Suppressor macrophage treated with lipopolysaccharide for 4 hours (primary cell): ENCODE measurements at regions not wholly inside any gene's neighbourhood (a gene's known extent, or its start where the extent isn't known, plus 50 kb on each side); places are given as distances from the start of the nearest gene placed in this dataset.

Source experiments
- DNase-seq: peaks from one replicate; pipeline ENCODE4 v3.0.0-alpha.2; 2020

DNA sequence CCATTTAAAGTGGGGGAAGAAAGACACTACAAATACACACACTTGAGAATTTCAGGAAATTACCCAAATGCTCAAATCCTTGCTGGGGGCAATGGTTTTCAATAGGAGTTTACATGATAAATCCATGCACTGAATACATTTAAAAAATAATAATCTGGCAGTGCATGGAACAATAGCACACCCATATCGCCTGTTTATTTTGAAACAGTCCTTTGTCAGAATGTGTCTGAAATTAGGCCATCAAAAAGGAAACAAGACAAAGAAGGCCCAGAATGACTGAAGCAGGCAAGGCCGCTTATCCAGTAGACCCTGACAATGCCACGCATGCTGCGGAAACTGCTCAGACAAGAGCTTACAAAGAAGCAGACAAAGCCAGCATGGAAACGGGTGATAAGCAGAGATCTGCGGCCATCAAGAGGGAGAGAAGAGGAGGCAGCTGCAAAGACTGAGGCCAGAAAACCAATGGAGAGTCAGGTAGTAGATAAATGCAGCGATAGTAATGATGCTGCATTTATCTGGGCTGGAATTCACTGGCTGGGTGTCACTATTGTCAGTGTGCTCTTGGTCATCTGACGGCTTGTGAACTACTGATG, 211.9 kb upstream of the CNR1 start:
- DNase-seq: no peak

DNA sequence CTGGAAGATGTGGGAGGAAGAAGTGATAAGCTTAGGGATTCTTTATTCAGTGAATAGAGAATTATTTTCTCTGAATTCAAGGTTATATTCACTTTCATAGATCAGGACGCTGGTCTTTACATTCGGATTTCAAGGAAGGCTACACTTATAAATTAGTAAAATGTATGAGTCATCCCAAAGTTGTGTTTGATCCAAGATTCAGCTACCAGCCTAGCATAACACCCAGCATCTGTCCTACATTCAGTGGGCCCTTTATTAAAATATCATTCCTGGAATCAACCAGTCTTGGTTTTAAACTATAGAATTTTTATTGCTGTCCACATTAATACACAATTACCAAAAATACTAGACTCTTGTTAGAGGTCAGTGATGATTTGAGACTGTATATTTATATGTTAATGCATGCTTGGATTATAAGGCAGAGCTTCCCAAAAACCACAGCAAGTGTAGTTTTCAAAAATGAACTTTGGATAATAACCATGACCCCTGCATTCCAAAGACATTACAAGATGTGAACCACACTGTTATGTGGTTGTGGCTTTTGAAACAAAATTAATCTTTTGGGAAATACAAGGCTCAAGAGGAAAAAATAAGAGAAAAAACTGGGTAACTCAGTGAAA, 210.7 kb upstream of the CNR1 start:
- no peak for DNase-seq

DNA sequence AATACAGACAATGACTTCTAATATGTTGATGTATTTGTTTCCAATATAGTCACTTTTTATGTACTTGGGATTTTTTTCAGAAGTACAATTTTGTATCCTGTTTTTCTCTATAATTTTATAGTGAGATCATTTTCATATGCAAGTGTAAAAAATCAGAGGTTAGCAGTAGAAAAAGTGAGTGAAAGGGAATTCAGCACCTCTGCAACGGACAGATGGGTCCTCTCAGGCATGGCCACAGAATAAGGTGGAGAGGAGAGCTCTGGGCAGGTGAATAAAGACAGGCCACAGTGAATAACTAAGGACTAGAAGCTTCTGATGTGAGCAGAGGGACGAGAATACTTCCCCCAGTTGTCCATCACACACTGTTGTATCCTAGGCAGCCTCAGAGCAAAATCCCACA, 210.1 kb upstream of the CNR1 start:
- no peak for DNase-seq

DNA sequence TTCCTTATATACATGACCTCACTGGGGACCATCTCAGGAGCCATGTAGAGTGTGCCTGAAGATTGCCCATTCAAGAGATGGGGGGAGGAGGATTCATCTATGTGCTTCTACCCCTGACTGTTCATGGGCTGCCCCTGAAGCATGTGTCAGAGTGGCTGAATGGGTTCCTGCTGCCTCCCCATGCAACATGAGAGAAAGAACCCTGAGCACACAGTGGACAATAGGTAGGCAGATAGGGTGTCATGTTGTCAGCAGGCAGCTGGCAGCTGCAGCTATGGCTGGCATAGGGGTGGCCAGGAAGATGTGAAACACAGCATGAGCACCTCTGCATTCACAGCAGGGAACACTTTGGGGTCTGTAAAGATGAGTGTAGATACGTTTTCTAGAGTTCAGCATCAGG, 208.4 kb upstream of the CNR1 start:
- DNase-seq: no peak

DNA sequence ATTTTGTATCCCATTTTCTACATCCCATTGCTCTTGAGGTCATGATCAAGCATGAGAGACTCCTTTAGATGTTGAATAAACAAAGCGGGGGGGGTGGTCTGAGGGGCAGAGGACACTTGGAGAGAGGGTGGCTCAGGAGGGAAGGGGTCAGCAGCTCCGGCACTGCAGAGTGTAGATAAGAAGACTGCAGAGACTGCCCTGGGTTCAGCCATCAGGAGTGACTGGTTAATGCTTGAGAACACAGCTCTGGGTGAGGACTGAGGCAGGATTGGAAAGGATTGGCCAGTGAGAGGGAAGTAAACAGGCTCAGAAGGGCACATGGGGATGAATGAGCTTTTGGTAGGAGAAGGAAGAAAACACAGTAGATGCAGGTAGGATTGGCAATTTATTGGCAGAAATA, 205.3 kb upstream of the CNR1 start:
- DNase-seq: no peak

DNA sequence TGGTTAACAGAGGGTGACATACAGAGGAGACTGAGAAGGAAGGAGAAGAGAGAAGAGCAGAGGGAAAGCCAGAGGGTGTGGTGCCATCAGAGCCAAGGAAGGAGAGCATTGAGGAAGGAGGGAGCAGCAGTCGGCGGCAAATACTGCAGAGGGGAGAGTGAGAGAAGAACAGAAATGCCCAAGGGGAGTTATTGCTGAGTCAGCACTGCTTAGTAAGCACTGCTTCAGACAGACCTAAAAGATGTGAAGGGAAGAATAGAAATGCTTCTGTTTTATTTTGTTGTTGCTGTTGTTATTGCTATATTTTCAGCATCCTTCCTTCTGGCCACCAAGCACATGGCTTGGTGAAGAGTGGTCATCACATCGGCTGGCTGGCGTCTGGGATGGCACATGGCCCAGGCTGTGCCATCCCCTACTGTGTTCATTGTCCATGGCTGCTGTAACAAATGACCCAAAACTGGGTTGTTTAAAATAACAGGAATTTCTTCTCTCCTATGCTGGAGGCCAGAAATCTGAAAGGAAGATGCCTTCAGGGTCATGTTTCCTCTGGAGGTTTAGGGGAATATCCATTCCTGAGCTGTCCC, 204.1 kb upstream of the CNR1 start:
- DNase-seq: no peak

DNA sequence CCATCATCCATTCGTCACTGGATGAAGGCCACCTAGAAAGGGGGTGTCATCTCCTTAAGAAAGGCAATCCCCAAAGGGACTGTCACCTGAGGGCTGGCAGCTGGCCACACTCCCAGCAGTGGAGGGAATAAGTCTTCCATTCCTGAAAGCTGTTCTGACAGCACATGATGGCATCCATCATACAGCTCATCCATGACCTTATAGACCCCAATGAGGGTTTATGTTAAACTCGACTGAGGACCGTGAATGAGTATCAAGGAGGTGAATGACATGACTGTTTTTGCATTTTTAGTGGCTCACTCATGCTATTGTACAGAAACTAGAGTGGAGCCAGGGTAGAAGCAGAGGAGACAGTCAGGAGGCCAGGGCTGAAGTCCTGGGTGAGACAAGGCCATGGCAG, 203.1 kb upstream of the CNR1 start:
- DNase-seq: no peak

DNA sequence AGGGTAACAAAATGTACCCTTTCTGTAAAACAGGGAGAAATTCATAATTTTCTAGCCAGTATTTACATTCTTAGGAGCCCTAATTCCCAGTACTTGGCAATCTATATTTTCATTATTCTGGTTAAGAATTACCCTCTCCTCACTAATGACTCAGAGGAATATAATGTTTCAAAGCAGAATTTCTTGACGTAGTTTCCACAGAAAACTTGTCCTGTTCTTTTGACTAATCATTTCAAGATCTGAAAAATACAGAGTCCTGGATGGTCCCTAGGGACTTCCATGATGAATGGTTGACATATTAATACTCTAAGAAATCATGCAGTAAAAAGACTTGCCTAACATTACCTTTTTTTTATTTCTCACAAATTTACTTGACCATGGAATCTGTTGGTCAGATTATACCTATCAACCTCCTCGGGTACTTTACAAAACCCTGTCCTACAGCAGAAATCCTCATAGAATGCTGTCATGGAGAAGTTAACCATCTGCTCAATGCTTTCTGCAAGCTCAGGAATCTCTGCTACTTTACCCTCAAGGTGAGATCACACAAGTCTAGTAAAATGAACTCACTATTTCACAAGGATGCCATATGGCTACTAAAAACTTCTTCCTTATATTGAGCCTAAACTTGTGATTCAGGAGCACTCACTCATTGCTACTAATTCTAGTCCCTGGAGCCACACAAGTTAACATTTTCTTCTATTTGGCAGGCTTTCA, 202.1 kb upstream of the CNR1 start:
- DNase-seq: no peak

DNA sequence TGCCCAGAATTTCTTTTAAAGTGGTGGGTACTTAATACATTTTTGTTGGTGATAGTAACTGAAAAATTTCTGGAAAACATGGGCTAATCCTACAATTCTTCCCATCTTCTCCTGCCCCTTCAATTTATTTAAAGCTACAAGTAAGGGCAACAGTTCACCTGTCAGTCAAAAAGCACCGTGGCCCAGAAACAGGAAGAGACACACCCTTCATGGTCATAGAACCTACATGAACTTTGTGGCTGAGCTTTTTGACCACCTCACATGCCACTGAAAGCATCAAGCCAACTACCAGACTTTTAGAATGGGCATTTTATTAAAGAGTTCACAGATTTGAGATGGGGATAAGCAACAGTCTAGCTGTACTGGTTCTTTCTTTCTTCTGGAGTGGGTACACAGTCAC, 201.1 kb upstream of the CNR1 start:
- DNase-seq: no peak

DNA sequence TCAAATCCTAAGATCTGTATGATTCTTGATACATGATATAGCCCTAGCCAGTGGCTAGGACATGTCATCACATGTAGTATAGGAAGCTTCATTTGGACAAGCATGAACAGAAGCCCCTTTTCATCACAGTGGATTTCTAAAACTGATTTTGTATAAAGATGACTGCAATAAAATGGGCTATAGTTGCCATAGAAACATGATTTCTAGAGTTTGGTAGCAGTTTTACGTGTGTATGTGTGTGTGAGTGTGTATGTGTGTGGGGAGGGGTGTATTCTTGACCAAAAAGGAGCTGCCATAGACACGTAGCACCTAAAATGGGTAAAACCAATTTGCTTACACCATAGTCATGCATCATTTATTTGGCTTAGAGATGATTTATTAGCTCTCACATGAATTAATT, 200.5 kb upstream of the CNR1 start:
- DNase-seq: no peak

DNA sequence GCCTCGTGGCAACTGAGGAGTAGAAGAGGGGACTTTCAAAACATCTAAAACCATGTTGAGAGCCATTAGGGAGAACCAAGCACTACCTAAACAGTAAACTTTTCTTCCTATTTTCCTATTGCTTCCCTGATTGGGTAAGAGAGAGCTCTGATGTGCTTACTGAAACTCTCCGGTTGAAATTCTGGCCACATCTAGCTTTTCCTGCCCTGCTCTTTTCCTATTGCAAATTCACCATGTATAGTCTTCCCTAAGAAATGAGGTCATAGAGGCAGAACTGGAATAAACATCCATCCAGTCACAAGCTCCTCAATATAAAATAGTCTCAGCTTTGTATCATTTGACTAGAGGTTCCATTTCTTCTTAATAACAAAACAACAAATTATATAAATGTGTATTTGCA, 199.5 kb upstream of the CNR1 start:
- no peak for DNase-seq

DNA sequence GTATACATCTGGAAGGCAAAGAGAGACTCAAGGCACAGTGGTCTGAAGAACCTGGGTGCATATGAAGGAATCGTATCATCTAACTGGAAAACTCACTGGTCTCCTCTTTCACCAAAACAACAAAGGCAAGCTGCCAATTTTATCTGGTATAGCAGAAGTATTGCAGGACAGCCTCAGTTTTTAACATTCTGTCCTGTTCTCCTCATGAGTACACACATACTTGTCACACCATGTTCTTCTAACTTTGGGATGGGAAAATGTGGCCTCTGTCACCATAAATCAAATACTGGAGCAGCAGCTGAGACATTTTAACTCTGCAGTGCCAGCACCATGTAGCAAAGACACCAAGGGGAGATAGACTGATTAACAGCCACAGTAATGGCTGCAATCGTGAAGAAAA, 199.1 kb upstream of the CNR1 start:
- DNase-seq: no peak

DNA sequence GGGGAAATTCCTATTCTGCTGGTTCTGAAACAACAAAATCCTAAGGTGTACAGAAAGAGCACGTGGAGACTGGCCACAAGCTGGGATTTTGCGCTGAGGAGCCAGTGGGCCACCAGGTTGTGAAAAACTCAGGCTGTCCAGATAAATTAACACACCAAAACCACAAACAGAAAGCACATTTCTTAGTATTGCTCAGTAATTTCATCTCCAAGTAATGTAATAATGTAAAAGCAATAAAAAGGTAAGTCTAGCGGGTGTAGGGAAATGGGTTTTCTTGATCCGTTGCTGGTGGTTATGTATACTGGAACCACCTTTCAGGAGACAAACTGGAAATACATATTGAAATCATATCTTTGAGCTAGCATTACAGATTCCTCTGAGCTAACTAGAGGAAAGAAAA, 195.6 kb upstream of the CNR1 start:
- no peak for DNase-seq

DNA sequence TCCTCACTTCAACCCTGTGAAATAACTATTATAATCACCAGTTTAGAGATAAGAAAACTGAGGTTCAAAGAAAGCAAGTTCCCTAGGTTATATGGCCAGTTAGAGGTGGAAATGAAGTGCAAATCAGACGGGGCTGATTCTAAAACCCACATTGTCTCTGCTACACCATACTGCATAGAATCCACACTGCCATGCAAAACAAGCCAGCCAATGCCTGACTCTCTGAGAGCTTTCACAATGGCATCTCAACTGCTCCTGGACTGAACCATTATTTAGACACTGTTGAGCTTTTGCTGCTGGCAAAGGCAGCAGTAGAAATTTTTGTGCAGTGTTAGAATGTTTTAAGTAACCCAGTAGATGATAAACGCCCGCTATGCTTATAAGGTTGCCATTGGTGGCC, 195.2 kb upstream of the CNR1 start:
- DNase-seq: no peak

DNA sequence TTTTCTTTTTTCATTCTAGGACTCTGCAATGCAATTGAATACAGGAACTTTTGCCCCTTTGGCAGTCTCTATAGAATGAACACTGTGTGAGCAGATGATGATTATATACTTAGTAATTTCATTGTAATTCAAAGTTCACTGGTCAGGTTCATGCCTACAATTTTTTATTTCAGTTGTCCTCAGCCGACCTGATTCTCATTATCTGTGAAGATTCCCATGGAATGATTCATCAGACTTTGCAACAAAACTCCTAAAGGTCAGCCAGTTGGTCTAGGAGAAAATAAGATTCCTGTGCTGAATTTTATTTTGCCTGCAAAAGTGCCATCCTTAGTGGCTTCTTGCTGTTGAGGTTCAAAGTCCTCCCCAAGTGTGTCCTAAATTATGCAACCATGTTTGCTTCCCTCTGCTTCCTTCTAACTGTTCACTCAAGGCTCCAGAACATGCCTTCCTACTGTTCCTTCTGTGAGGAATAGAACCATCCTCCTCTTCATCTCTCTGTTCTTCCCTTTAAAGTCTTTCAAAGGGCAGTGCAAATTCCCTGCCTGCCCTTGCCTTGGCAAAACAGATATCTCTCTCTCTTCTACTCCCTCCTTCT, 194.2 kb upstream of the CNR1 start:
- no peak for DNase-seq

DNA sequence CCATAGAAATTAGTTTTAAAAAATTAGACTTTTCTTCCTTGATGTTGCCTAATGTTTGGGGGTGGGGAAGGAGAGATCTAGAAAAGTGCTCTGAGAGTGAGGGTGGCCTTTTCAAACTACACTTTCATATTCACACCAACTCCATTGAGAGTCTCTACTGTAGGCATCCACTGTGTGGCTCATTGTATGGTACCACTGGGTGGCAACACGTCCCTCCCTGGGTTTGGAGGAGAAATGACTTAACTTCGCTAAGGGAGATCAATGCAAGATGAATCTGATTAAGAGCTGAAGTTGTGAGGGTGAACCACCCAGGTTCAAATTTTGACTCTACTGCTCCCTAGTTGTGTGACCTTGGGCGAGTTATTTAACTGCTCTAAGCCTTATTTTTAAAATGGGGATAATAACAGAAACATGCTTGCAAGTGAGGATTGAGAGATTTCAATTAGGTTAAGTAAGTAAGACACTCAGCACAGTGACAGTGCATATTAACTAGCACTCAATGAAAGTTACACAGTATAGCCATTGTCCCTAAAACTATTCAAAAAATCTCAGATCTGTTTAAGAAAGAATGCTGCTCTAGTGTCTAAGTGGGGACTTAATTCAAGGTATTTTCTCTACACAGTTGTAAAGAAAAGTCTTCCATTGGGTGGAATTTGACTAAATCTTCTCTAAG, 193.5 kb upstream of the CNR1 start:
- DNase-seq: no peak

DNA sequence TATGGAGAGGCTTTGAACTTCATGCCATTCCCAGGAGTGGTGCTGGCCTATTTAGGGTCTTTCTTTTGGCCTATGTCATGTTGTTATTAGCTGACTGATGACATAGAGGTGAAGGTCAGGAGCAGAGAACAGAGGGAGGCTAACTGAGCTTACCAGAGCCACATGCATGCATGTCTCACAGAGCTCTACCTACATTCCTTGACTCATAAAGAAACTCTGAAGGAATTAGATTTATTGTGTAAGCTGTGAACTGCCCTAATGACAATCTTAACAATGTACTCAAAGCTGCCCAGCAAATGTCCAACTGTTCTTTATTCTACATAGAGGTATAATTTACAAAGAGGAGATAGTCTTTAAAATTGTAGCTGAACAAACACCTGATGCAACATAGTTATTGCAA, 192.7 kb upstream of the CNR1 start:
- no peak for DNase-seq

DNA sequence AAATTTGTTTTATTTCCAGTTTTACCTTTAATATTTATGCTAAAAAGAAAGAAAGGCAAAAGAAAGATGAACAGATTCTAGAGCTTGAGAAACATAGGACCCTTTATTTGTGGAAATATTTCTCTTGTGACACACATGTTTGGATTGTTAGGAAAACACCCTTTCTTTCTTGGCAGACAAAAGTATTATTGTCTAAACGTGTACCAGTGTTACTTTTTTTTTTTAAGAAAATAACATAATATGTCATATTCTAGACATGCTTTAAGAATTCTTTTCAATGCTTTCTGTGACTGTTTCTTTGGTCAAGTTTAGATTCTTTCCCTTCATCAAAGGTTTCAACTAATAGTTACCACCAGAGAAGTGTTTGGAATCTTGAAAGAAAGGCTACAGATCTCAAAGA, 183.4 kb upstream of the CNR1 start:
- no peak for DNase-seq

DNA sequence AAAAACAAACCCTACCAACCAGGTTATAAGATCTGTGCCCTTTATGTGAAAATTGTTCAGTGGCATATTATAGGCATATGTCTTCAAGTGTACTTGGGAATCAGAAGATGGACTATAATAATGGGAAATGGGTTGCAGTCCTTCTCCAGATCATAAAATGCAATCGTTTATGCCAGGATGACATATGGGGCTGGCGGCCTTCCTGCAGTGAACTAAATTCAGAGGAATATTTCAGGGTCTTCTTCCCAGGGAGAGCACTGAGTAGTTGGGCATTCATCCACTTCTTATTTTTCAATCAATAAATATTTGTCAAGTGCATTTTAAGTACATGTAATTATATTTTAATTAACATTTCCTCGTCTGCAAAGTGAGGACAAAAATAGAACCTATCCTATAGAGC, 176.2 kb upstream of the CNR1 start:
- no peak for DNase-seq

DNA sequence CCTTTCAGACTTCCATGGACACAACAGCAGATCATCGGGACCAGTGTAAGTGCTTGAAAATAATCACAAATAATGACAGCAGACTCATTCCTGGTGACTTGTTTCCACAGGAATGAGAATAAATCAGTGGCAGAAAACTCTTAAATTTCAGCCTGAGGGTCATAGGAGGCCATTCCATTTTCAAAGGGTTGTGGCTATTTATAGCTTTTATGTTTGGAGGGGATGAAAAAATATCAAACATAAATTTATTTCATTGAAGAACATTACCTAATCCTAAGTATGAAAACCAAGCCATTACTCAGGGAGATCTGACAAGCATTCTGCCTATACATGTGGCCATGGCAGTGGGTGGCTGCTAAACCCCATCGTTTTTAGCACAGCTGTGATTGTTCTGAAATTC, 173.6 kb upstream of the CNR1 start:
- no peak for DNase-seq

DNA sequence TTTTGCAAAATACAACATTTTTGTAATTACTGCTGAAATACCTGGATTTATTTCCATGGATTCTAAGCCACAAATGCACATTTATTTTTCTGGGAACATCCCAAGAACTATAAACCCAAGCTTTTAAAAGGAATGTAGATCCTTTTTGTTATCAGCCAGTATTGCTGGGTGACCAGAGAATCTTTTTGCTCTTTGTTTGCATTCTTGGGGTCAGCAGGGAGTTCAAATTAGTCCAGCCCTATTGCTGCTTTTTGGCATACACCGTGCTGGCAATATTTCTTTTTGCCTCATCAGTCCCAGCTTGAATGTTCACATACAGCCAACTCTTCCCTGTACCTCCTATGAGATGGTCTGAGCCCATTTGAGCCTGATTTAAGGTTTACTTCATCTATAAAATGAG, 155.2 kb upstream of the CNR1 start:
- no peak for DNase-seq

DNA sequence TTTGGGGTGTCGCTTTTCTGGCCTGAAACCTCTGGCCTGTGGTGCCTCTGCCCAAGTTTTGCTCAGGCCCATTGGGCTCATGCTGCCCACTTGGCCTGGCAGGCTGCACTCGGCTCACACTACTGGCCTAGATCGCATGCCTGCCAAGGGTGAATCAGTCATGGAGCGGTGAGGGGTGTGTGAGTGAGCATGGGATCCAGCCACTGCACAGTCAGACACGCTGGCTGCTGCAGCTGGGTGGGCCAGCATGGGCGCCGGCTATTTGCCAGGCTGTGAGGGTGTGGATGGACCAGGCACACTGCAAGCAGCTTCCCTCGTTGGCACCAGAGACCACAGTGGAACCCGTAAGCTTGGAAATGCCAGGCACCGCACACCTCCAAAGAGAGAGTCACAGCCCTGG, 145.4 kb upstream of the CNR1 start:
- no peak for DNase-seq

DNA sequence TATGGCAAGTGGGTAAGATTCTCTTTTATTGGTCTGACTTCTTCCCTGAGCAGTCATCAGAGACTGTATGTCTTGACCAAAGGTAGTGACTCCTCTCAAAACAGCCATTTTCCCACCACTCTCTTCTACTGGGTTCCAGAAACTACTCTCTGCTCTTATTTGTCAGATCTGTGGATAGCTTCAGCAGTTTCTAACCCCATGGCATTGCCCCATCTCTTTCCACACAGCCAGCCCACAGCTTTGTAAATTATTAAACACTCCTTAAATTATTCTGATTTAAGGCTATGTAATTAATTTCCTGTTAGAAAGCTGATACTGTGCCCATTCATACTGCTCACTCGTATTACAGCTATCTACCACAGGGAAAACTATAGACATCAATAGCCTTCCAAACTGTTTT, 138.4 kb upstream of the CNR1 start:
- no peak for DNase-seq
